Activated CD8-positive, alpha-beta memory T cell treated with anti-CD3 and anti-CD28 coated beads for 24 hours (primary cell): ENCODE measurements at regions not wholly inside any gene's neighbourhood (a gene's known extent, or its start where the extent isn't known, plus 50 kb on each side); places are given as distances from the start of the nearest gene placed in this dataset.
"Not testable (repeated sequence)": the region's sequence is repeated elsewhere in the genome, so short reads cannot be mapped to it uniquely, and the experiment has no call there.

Experiments used
- DNase-seq: peaks from one replicate; pipeline ENCODE4 v3.0.0-alpha.2; 2020

- DNase-seq, result no peak
Measured at GRCh38 chr13:18992791-18993190, 188.8 kb downstream of the TUBA3C start.

- DNase-seq, result no peak
Measured at GRCh38 chr13:18991060-18991459, 190.6 kb downstream of the TUBA3C start.

DNA sequence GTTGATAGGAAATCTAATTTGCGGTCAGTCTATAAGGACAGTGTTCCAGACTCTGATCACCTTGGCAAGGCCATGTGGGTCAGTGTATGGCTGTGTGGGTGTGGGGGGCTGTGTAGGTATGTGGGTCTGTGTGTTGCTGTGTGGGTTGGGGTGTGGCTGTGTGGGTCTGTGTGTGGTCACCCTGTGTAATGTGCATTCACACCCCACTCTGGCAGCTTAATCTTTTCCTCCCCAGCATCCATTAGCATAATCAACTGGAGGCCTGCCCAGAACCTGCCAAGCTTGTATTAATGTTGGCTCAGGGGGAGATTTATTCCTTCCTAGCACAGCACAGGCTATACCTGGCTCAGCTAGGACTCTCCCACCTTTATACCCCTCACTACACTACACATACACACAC lies 203.2 kb downstream of the TUBA3C start:
- DNase-seq, result no peak

DNA sequence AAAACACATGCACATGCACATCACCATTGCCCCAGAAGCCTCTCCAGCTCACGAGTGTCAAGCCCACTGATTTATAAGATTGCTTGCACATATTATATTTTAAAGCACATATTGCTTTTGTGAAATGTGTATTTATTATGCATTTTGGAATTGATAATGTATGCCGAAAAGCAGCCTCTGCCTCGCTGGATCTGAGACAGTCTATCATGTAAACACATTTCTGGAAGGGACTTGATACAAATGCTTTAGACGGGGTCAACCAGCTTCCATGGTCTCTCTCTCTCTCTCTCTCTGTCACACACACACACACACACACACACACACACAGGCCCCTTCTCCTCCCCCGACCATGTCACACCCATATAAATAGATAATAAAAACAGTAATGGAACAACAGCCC lies 203.8 kb downstream of the TUBA3C start:
- DNase-seq, result no peak

- DNase-seq, result no peak
Measured at GRCh38 chr13:18971576-18972219, 209.9 kb downstream of the TUBA3C start.

DNA sequence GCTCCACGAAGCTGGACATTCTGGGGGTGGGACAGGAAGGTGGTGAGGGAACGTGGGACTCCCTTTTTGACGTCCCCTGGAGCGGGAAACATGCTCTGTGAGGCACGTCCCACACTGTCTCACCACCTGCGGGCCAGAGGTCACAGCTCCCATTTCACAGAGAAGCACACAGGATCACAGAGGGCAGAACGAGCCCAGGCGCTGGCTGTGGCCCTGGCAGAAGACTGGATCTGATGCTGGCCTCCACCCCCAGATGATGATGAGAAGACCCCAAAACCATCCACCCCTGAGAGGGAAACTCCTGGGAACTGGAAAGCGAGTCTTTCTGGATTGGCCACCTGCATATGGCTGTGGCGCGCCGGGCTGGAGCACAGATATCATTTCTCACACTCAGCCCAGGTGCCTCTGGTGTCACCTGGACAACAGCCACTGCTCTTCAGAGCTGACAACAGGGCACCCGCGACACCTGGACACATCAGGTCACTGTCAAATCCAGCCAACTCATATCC lies 216.2 kb downstream of the TUBA3C start:
- no peak for DNase-seq

GRCh38 chr13:18964942-18965341 lies 216.7 kb downstream of the TUBA3C start:
- no peak for DNase-seq

GRCh38 chr13:18963684-18964083 lies 217.9 kb downstream of the TUBA3C start:
- not testable (repeated sequence) for DNase-seq

DNA sequence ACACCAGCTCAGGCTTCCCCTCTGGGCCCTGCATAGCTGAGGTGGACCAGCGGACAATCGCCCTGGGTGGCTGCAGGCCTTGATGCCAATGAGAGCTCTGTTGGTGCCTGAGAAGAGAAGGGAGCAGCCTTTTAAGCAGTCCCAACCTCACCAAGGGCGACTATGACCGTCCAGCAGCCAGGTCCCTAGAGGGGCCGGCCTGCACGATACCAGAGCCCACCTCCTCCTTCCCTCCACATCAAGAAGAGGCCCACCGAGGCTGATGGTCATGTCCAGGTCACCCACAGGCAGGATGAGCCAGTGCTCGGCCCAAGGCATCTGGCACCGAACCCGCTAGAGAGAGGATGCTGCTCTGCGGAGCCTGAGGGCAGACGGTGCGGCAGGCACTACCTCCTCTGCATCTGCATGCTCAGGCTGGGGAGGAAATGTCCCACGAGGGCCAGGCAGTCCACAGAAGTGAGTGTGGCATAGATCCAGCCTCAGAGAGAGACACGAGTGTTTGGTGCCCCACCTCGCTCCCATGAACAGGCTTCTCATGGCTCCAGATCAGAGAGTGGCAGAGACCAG lies 219.4 kb downstream of the TUBA3C start:
- DNase-seq, result no peak

- no peak for DNase-seq
Measured at GRCh38 chr13:18961383-18962117, 220.1 kb downstream of the TUBA3C start.

GRCh38 chr13:18960637-18961227 lies 220.9 kb downstream of the TUBA3C start:
- no peak for DNase-seq

- DNase-seq, result no peak
Measured at GRCh38 chr13:18959996-18960395, 221.6 kb downstream of the TUBA3C start.

- DNase-seq, result no peak
Measured at GRCh38 chr13:18959229-18959628, 222.4 kb downstream of the TUBA3C start.

GRCh38 chr13:18956473-18957078 lies 225.0 kb downstream of the TUBA3C start:
- DNase-seq, result no peak

- DNase-seq, result no peak
Measured at GRCh38 chr13:18954254-18954653, 227.4 kb downstream of the TUBA3C start.

DNA sequence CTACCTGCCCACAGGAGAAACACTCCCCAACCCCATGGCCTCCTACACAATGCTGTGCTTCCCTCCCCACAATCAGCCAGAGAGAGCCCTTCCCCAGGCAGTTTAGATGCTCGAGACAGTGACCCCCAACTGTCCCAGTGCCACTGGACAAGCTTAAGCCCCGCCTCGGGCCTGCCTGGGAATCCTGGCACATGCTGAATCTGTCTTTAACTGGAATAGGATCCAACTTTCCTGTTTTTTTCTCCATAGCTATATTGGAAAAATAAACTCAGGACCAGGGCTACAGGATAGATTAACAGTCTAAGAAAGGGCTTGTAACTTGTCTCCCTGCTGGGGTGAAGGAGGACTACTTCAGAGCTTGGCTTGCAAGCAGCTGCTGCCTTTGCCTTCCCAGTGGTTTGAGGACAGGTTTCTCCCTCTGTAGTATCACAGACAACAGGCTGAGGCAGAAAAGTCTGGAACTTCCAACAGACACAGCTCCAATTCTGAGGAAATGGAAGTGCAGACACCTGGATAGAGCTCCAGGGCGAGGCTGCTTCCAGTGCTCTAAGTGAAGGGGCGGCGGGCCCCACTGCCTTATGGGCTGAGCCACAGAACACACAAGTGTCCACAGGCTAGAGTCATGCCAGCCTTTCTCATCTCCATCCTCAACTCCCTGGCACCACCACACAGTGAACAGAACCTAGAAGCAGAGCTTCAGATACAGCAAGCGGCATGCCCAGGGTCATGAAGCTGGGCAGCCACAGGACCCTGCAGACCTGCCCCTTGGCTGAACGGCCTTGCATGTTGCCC lies 228.3 kb downstream of the TUBA3C start:
- no peak for DNase-seq

- DNase-seq, result peak; percentile 49
Measured at GRCh38 chr13:18952225-18953016, 229.2 kb downstream of the TUBA3C start.

DNA sequence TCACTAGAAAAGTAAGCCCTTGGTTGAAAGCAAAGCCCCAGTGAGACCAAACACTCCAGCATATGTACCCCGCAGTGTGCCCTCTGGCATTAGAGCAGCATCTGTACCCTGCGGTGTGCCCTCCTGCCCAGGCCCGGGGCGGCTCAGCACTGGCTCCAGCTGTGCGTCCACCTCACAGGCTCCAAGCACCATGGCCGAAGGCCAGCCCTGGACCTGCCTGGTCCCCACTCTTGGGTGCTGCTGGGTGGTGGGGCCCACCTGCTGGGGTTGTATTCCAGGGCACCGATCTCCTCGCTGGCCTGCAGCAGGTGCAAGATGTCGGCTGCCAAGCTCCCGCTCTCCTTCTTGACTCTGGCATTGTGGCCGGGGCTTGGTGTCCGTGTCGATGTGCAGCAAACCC lies 230.2 kb downstream of the TUBA3C start:
- DNase-seq, result no peak

DNA sequence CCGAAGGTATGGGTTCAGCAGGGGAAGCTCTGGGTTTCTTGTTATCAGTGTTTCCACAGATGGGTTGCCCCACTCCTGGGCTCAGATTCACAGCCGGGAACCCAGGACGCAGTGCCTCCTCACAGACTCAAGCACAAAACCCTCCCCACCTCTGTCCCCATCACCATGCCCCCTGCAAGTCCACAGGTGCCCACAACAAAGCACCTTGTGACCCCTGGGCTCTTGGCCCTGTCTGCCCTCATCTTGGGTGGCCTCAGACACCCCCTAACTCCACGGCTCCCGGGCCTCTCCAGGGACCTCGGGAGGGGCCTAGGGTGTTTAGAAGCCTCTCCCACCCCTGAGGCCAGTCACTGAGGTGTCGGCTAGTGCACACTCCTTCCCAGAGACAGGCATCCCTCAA lies 231.7 kb downstream of the TUBA3C start:
- DNase-seq, result no peak

DNA sequence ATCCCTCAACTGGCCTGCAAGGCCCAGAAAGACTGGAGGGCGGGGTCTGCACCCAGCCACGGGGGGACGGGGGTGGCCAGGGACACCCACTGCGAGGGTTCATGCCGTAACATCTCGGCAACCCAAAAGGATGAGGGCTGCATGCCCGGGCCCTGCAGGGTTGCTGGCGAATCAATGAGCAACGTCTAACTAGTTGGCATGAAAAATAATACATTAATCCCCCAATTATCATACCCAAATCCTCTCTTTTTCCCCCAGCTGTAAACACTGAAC lies 232.2 kb downstream of the TUBA3C start:
- DNase-seq, result no peak

- DNase-seq, result no peak
Measured at GRCh38 chr13:18948664-18949488, 232.7 kb downstream of the TUBA3C start.
